ENCODE measurements at regions not wholly inside any gene's neighbourhood (a gene's known extent, or its start where the extent isn't known, plus 50 kb on each side); places are given as distances from the start of the nearest gene placed in this dataset.

GRCh38 chr4:98801259-98801725 is 127.6 kb downstream of the EIF4E start:
- TF ChIP-seq CTCF (optimal IDR thresholded peaks at IDR 0.05 in 1 of 3, IDR thresholded peaks at IDR 0.05 in 1 of 3, conservative IDR thresholded peaks at IDR 0.05 in 1 of 3; ENCODE audit: extremely low read depth in 1 of 3, insufficient read depth in 2 of 3, low read length in 3 of 3) (no peak), EZH2 (IDR thresholded peaks at IDR 0.05; ENCODE audit: low read length) (no peak)
